Activated CD4-positive, CD25-positive, alpha-beta regulatory T cell (primary cell): ENCODE measurements at regions not wholly inside any gene's neighbourhood (a gene's known extent, or its start where the extent isn't known, plus 50 kb on each side); places are given as distances from the start of the nearest gene placed in this dataset.

Experiments
- DNase-seq, 4 experiments: peaks; one replicate each; lab custom pipeline; 2025; lab: John Stamatoyannopoulos, UW

- no peak for DNase-seq
Observed at GRCh38 chr11:127493330-127494022, 492.9 kb upstream of the KIRREL3 start.

GRCh38 chr11:127492029-127492428, 491.5 kb upstream of the KIRREL3 start:
- DNase-seq: no peak

GRCh38 chr11:127491589-127491988, 491.0 kb upstream of the KIRREL3 start:
- DNase-seq: no peak

GRCh38 chr11:127490896-127491295, 490.3 kb upstream of the KIRREL3 start:
- no peak for DNase-seq

- no peak for DNase-seq
Observed at GRCh38 chr11:127485541-127485940, 485.0 kb upstream of the KIRREL3 start.

- DNase-seq: no peak
Observed at GRCh38 chr11:127481391-127481790, 480.8 kb upstream of the KIRREL3 start.

GRCh38 chr11:127478826-127479225, 478.3 kb upstream of the KIRREL3 start:
- no peak for DNase-seq

GRCh38 chr11:127474766-127475165, 474.2 kb upstream of the KIRREL3 start:
- no peak for DNase-seq

GRCh38 chr11:127472505-127472904, 471.9 kb upstream of the KIRREL3 start:
- DNase-seq: no peak

- DNase-seq: no peak
Observed at GRCh38 chr11:127471662-127472061, 471.1 kb upstream of the KIRREL3 start.

GRCh38 chr11:127470306-127470884, 469.8 kb upstream of the KIRREL3 start:
- DNase-seq: no peak

- no peak for DNase-seq
Observed at GRCh38 chr11:127464325-127464724, 463.8 kb upstream of the KIRREL3 start.

- no peak for DNase-seq
Observed at GRCh38 chr11:127462065-127462344, 461.4 kb upstream of the KIRREL3 start.

GRCh38 chr11:127461241-127462064, 460.9 kb upstream of the KIRREL3 start:
- DNase-seq: no peak

- no peak for DNase-seq
Observed at GRCh38 chr11:127458561-127458960, 458.0 kb upstream of the KIRREL3 start.

- DNase-seq: no peak
Observed at GRCh38 chr11:127454856-127455255, 454.3 kb upstream of the KIRREL3 start.

- no peak for DNase-seq
Observed at GRCh38 chr11:127452533-127452932, 452.0 kb upstream of the KIRREL3 start.

GRCh38 chr11:127451861-127452260, 451.3 kb upstream of the KIRREL3 start:
- DNase-seq: no peak

- DNase-seq: no peak
Observed at GRCh38 chr11:127448101-127448500, 447.5 kb upstream of the KIRREL3 start.

GRCh38 chr11:127445476-127445875, 444.9 kb upstream of the KIRREL3 start:
- DNase-seq: no peak

GRCh38 chr11:127443297-127443696, 442.7 kb upstream of the KIRREL3 start:
- DNase-seq: no peak

- no peak for DNase-seq
Observed at GRCh38 chr11:127440616-127441015, 440.0 kb upstream of the KIRREL3 start.

GRCh38 chr11:127425281-127425680, 424.7 kb upstream of the KIRREL3 start:
- DNase-seq: no peak
